ENCODE measurements at regions not wholly inside any gene's neighbourhood (a gene's known extent, or its start where the extent isn't known, plus 50 kb on each side); places are given as distances from the start of the nearest gene placed in this dataset.

- Histone ChIP-seq H3K9me3 (no peaks in the 10 kb centered on the region), H3K27ac (no peak overlapping the region), H3K36me3 (no peaks in the 10 kb centered on the region), H3K27me3 (no peaks in the 10 kb centered on the region), H3K4me1 (no peaks in the 10 kb centered on the region), H3K4me3 (replicated peaks in 1 of 3) (no peak overlapping the region)
- WGBS, 2 donors: 80 to 86% methylated on average over 1 of the region's 1 CpG
- no peak for TF ChIP-seq CTCF (IDR thresholded peaks at IDR 0.05)
- no peak for TF ChIP-seq POLR2A (IDR thresholded peaks at IDR 0.05)
- no peak for DNase-seq
- intact Hi-C loops (cut with DNase I): no loop called here
Measured at GRCh38 chr15:97730315-97730714, 230.2 kb upstream of the ARRDC4 start.

GRCh38 chr15:97731859-97732258 lies 228.6 kb upstream of the ARRDC4 start:
- H3K4me1 ChIP-seq: no peaks in the 10 kb centered on the region
- H3K4me3 ChIP-seq (replicated peaks in 1 of 3): no peak overlapping the region
- no peaks in the 10 kb centered on the region for H3K27me3 ChIP-seq
- H3K27ac ChIP-seq: no peak overlapping the region
- no peaks in the 10 kb centered on the region for H3K36me3 ChIP-seq
- intact Hi-C loops (cut with DNase I): no loop called here
- WGBS, 2 donors: 95% methylated on average over 3 of the region's 3 CpGs
- no peak for DNase-seq
- no peak for TF ChIP-seq CTCF (IDR thresholded peaks at IDR 0.05)
- no peak for TF ChIP-seq POLR2A (IDR thresholded peaks at IDR 0.05)
- no peaks in the 10 kb centered on the region for H3K9me3 ChIP-seq

- no peaks in the 10 kb centered on the region for H3K4me1 ChIP-seq
- H3K27ac ChIP-seq: no peak overlapping the region
- TF ChIP-seq POLR2A (IDR thresholded peaks at IDR 0.05) (no peak), CTCF (IDR thresholded peaks at IDR 0.05) (no peak)
- DNase-seq: no peak
- no peaks in the 10 kb centered on the region for H3K36me3 ChIP-seq
- intact Hi-C loops (cut with DNase I): no loop called here
- no peaks in the 10 kb centered on the region for H3K9me3 ChIP-seq
- no peaks in the 10 kb centered on the region for H3K27me3 ChIP-seq
- no peak overlapping the region for H3K4me3 ChIP-seq (replicated peaks in 1 of 3)
- WGBS, 2 donors: 90% methylated on average over 3 of the region's 3 CpGs
Measured at GRCh38 chr15:97733373-97733772, 227.1 kb upstream of the ARRDC4 start.

GRCh38 chr15:97736748-97737147 lies 223.8 kb upstream of the ARRDC4 start:
- Histone ChIP-seq H3K4me3 (replicated peaks in 1 of 3) (no peak overlapping the region), H3K4me1 (no peaks in the 10 kb centered on the region), H3K27ac (no peak overlapping the region), H3K36me3 (no peaks in the 10 kb centered on the region), H3K27me3 (no peaks in the 10 kb centered on the region), H3K9me3 (no peaks in the 10 kb centered on the region)
- intact Hi-C loops (cut with DNase I): no loop called here
- 76 to 82% methylated on average over 3 of the region's 3 CpGs for WGBS, 2 donors
- no peak for DNase-seq
- TF ChIP-seq CTCF (IDR thresholded peaks at IDR 0.05): no peak
- TF ChIP-seq POLR2A (IDR thresholded peaks at IDR 0.05): no peak

GRCh38 chr15:97745481-97746071 lies 214.9 kb upstream of the ARRDC4 start:
- H3K4me3 ChIP-seq (replicated peaks in 1 of 3): no peak overlapping the region
- H3K4me1 ChIP-seq: no peaks in the 10 kb centered on the region
- intact Hi-C loops (cut with DNase I): no loop called here
- no peaks in the 10 kb centered on the region for H3K9me3 ChIP-seq
- H3K27me3 ChIP-seq: no peaks in the 10 kb centered on the region
- 66 to 69% methylated on average over 8 of the region's 8 CpGs for WGBS, 2 donors
- H3K27ac ChIP-seq: no peak overlapping the region
- TF ChIP-seq POLR2A (IDR thresholded peaks at IDR 0.05): no peak
- peak in 2 of 6 experiments; percentile 25 to 28 for TF ChIP-seq CTCF (IDR thresholded peaks at IDR 0.05)
- no peaks in the 10 kb centered on the region for H3K36me3 ChIP-seq
- DNase-seq: no peak

All from thyroid gland (tissue), 4 donors.